ENCODE measurements at regions not wholly inside any gene's neighbourhood (a gene's known extent, or its start where the extent isn't known, plus 50 kb on each side); places are given as distances from the start of the nearest gene placed in this dataset.

- 96 to 97% methylated on average over 8 to 9 of the region's 9 CpGs for WGBS, 2 donors
- Histone ChIP-seq H3K27ac (no peak overlapping the region), H3K9me3 (no peaks in the 10 kb centered on the region), H3K36me3 (ENCODE audit: low read depth, missing control alignments) (no peaks in the 10 kb centered on the region), H3K4me1 (no peaks in the 10 kb centered on the region), H3K27me3 (no peaks in the 10 kb centered on the region), H3K4me3 (no peak overlapping the region)
- no peak for DNase-seq
- TF ChIP-seq CTCF (IDR thresholded peaks at IDR 0.05) (no peak), POLR2A (IDR thresholded peaks at IDR 0.05) (no peak)
- intact Hi-C loops (cut with DNase I; ENCODE audit: low total_unique reads), result no loop called here
These were observed 53.2 kb upstream of the SMNDC1 start for GRCh38 chr10:110357871-110358270.

GRCh38 chr10:110358278-110358677, 53.6 kb upstream of the SMNDC1 start:
- WGBS, 2 donors, result 91 to 100% methylated on average over 1 of the region's 1 CpG
- H3K27me3 ChIP-seq, result no peaks in the 10 kb centered on the region
- TF ChIP-seq POLR2A (IDR thresholded peaks at IDR 0.05) (no peak), CTCF (IDR thresholded peaks at IDR 0.05) (no peak)
- no peak for DNase-seq
- no peaks in the 10 kb centered on the region for H3K36me3 ChIP-seq (ENCODE audit: low read depth, missing control alignments)
- intact Hi-C loops (cut with DNase I; ENCODE audit: low total_unique reads), result no loop called here
- no peaks in the 10 kb centered on the region for H3K4me1 ChIP-seq
- no peaks in the 10 kb centered on the region for H3K9me3 ChIP-seq
- H3K27ac ChIP-seq, result no peak overlapping the region
- H3K4me3 ChIP-seq, result no peak overlapping the region

- Histone ChIP-seq H3K27ac (no peak overlapping the region), H3K9me3 (no peaks in the 10 kb centered on the region), H3K36me3 (ENCODE audit: low read depth, missing control alignments) (no peaks in the 10 kb centered on the region), H3K4me1 (no peaks in the 10 kb centered on the region), H3K4me3 (no peak overlapping the region), H3K27me3 (no peaks in the 10 kb centered on the region)
- WGBS, 2 donors, result 71 to 73% methylated on average over 5 to 7 of the region's 7 CpGs
- intact Hi-C loops (cut with DNase I; ENCODE audit: low total_unique reads), result no loop called here
- TF ChIP-seq CTCF (IDR thresholded peaks at IDR 0.05) (no peak), POLR2A (IDR thresholded peaks at IDR 0.05) (no peak)
- no peak for DNase-seq
These were observed 54.3 kb upstream of the SMNDC1 start for GRCh38 chr10:110358869-110359629.

- Histone ChIP-seq H3K4me3 (no peak overlapping the region), H3K9me3 (no peaks in the 10 kb centered on the region), H3K36me3 (ENCODE audit: low read depth, missing control alignments) (no peaks in the 10 kb centered on the region), H3K27me3 (no peaks in the 10 kb centered on the region), H3K4me1 (no peaks in the 10 kb centered on the region), H3K27ac (no peak overlapping the region)
- DNase-seq, result no peak
- TF ChIP-seq POLR2A (IDR thresholded peaks at IDR 0.05) (no peak), CTCF (IDR thresholded peaks at IDR 0.05) (no peak)
- intact Hi-C loops (cut with DNase I; ENCODE audit: low total_unique reads), result no loop called here
- WGBS, 2 donors, result 59 to 74% methylated on average over 5 of the region's 5 CpGs
These were observed 56.2 kb upstream of the SMNDC1 start for GRCh38 chr10:110360857-110361474.
